ENCODE measurements at regions not wholly inside any gene's neighbourhood (a gene's known extent, or its start where the extent isn't known, plus 50 kb on each side); places are given as distances from the start of the nearest gene placed in this dataset.

DNA sequence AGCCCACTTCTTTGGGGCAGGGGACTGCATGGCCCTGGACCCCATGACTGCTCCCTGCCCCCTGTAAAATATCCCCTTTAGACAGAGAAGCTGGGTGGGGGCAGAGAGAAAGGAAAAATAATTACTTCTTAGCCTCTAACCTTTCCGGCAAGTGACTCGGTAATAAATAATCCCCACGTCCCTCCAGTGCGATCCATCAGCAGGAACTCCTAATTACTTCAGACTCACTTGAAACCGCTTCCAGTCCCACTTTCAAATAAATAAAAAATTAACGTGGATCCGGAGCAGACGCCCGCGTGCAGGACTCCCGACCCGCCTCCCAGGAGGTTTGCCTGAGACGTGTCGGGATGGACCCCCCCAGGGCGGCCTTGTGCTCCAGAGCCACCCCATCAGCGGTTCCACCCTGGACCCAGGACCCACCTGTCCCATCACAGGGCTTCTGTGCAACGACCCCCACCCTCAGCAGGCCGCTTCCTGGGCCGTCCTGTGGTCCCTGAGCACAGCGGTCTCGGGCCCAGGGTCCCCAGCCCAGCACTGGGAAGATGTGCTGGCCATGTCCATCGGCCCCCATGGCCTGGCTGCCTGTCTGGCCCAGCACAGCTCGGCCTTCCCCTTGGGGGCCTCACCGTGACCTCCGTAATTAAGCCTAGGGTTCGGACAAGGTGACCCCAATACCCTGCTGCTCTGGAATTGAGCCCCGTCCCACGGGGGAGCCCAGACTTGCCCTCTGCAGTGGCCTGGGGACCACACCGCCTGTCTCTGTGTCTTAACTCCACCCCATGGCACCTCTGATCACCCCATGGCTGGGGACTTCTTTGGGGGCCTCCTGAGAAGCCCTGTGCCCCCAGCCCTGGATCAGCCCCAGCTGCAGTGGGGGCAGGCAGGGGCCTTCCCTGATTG, 108.0 kb downstream of the UNCX start:
- Histone ChIP-seq H3K27ac (ENCODE audit: insufficient read depth, low read depth, low read length) (no peak overlapping the region), H3K79me2 (ENCODE audit: control insufficient read depth, insufficient read depth, low read length) (no peaks in the 10 kb centered on the region), H3K4me1 (ENCODE audit: control insufficient read depth, extremely low read depth, insufficient read depth, low read length) (no peaks in the 10 kb centered on the region), H3K9ac (replicated peaks; ENCODE audit: extremely low read depth, insufficient read depth, low read length) (no peak overlapping the region), H2AFZ (ENCODE audit: low read depth, low read length) (no peak overlapping the region), H3K4me2 (ENCODE audit: insufficient read depth, low read length) (no peak overlapping the region), H3K36me3 (ENCODE audit: control insufficient read depth in 2 of 2, extremely low read depth in 1 of 2, insufficient read depth in 2 of 2, low read length in 2 of 2) (no peaks in the 10 kb centered on the region), H3K27me3 (ENCODE audit: control insufficient read depth in 2 of 2, insufficient read depth in 2 of 2, low read length in 2 of 2) (peaks cover 0 to 3% of the 10 kb centered on the region in 2 experiments), H4K20me1 (replicated peaks; ENCODE audit: control insufficient read depth, extremely low read depth, insufficient read depth, low read length) (no peaks in the 10 kb centered on the region), H3K9me1 (replicated peaks; ENCODE audit: control insufficient read depth, extremely low read depth, insufficient read depth, low read length) (no peaks in the 10 kb centered on the region), H3K9me3 (replicated peaks; ENCODE audit: control insufficient read depth, insufficient read depth, low read length) (no peaks in the 10 kb centered on the region), H3K4me3 (replicated peaks in 1 of 3; ENCODE audit: insufficient read depth in 1 of 3, low read depth in 1 of 3, low read length in 3 of 3) (no peak overlapping the region)
- BruUV-seq (replicated peaks): no TSS peak
- TF ChIP-seq MYC (IDR thresholded peaks at IDR 0.05; ENCODE audit: low read depth, low read length) (no peak), POLR2A (IDR thresholded peaks at IDR 0.05; ENCODE audit: low read depth, low read length) (no peak), EZH2 (IDR thresholded peaks at IDR 0.05; ENCODE audit: borderline replicate concordance, low read depth, low read length, severe bottlenecking) (no peak), JUN (IDR thresholded peaks at IDR 0.05; ENCODE audit: borderline replicate concordance, insufficient read depth, insufficient read length, low read depth) (no peak), FOS (IDR thresholded peaks at IDR 0.05; ENCODE audit: borderline replicate concordance, insufficient read depth, low read length) (no peak)
- TF ChIP-seq, protein P1, sequence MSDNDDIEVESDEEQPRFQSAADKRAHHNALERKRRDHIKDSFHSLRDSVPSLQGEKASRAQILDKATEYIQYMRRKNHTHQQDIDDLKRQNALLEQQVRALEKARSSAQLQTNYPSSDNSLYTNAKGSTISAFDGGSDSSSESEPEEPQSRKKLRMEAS (IDR thresholded peaks at IDR 0.05; ENCODE audit: insufficient read depth, insufficient read length): no peak
- ChIA-PET POLR2A (no interaction called here), CTCF (no interaction called here)
- no peak for FAIRE-seq
- intact Hi-C loops (cut with micrococcal nuclease) (no loop called here), dilution Hi-C loops (cut with MboI; ENCODE audit: extremely low pct_ligation_motif_present, low sequenced_read_pairs) (no loop called here)
- no peak for DNase-seq (ENCODE audit: low read depth, low spot score)

DNA sequence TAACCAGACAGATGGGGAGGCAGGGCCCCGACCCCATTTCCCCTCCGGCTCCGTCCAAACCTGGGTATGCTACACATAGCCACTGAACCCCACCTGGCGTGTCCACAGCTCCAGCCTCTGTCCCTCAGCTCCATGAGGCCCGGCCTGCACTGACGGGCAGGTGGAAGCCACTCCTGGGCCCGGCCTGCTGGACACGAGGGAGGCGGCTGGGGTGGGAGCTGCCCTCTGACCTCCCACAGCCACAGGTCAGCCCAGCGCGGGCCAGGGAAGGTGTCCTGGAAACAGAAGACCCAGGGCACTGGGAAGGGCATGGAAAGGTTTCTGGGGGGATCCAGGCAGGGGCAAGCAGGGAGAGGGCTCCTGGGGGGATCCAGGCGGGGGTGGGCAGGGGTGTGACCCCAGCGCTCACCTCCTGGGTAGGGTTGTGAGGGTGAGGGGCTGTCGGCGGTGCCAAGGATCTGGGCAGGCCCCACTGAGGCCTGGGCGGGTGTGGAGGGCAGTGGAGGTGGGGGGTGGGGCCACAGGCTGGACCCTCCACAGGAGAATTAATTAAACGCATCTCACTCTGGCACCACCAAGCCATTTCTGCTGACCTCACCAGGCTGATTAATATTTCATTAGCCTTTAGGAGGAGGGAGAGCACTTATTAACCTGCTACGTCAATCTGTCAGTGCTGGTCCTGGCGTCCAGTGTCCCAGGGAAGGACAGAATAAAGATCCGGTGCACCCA, 108.9 kb downstream of the UNCX start:
- FAIRE-seq: no peak

More for the DNA sequence above, 108.9 kb downstream of the UNCX start:
- Histone ChIP-seq H2AFZ (ENCODE audit: low read depth, low read length) (no peak overlapping the region), H3K36me3 (ENCODE audit: control insufficient read depth in 2 of 2, extremely low read depth in 1 of 2, insufficient read depth in 2 of 2, low read length in 2 of 2) (no peaks in the 10 kb centered on the region), H3K9ac (replicated peaks; ENCODE audit: extremely low read depth, insufficient read depth, low read length) (no peak overlapping the region), H3K27me3 (ENCODE audit: control insufficient read depth in 2 of 2, insufficient read depth in 2 of 2, low read length in 2 of 2) (peaks cover 0 to 3% of the 10 kb centered on the region in 2 experiments), H3K4me3 (replicated peaks in 1 of 3; ENCODE audit: insufficient read depth in 1 of 3, low read depth in 1 of 3, low read length in 3 of 3) (no peak overlapping the region), H3K9me3 (replicated peaks; ENCODE audit: control insufficient read depth, insufficient read depth, low read length) (no peaks in the 10 kb centered on the region), H3K9me1 (replicated peaks; ENCODE audit: control insufficient read depth, extremely low read depth, insufficient read depth, low read length) (no peaks in the 10 kb centered on the region), H3K27ac (ENCODE audit: insufficient read depth, low read depth, low read length) (no peak overlapping the region), H4K20me1 (replicated peaks; ENCODE audit: control insufficient read depth, extremely low read depth, insufficient read depth, low read length) (no peaks in the 10 kb centered on the region), H3K4me1 (ENCODE audit: control insufficient read depth, extremely low read depth, insufficient read depth, low read length) (no peaks in the 10 kb centered on the region), H3K79me2 (ENCODE audit: control insufficient read depth, insufficient read depth, low read length) (no peaks in the 10 kb centered on the region), H3K4me2 (ENCODE audit: insufficient read depth, low read length) (no peak overlapping the region)
- TF ChIP-seq MYC (IDR thresholded peaks at IDR 0.05; ENCODE audit: low read depth, low read length) (no peak), EZH2 (IDR thresholded peaks at IDR 0.05; ENCODE audit: borderline replicate concordance, low read depth, low read length, severe bottlenecking) (no peak), POLR2A (IDR thresholded peaks at IDR 0.05; ENCODE audit: low read depth, low read length) (no peak), GATA2 (IDR thresholded peaks at IDR 0.05; ENCODE audit: insufficient read depth, insufficient read length, low read depth, low read length) (no peak), POLR2AphosphoS5 (IDR thresholded peaks at IDR 0.05; ENCODE audit: insufficient read depth, low read depth, low read length) (no peak), FOS (IDR thresholded peaks at IDR 0.05; ENCODE audit: borderline replicate concordance, insufficient read depth, low read length) (no peak), JUN (IDR thresholded peaks at IDR 0.05; ENCODE audit: borderline replicate concordance, insufficient read depth, insufficient read length, low read depth) (no peak)
- intact Hi-C loops (cut with micrococcal nuclease): no loop called here
- POLR2A ChIA-PET: no interaction called here
- CTCF ChIA-PET: no interaction called here
- no TSS peak for BruUV-seq (replicated peaks)
- no peak for DNase-seq (ENCODE audit: low read depth, low spot score)
- dilution Hi-C loops (cut with MboI; ENCODE audit: extremely low pct_ligation_motif_present, low sequenced_read_pairs): no loop called here
